PC-3 (cell line): ENCODE measurements at regions not wholly inside any gene's neighbourhood (a gene's known extent, or its start where the extent isn't known, plus 50 kb on each side); places are given as distances from the start of the nearest gene placed in this dataset.
A peak's percentile ranks its signal among the peaks of the same experiment; 100 is the strongest.
"Not testable (repeated sequence)": the region's sequence is repeated elsewhere in the genome, so short reads cannot be mapped to it uniquely, and the experiment has no call there.

Experiments
- ATAC-seq: fragments of 200-7000 bp; cut with Tn5 transposase; 2 replicates; pipeline ENCODE4 v1.9.1; 2020; ENCODE audit warnings: mild to moderate bottlenecking, moderate library complexity
- BruUV-seq: library from RNA; stranded (reverse); fragments of 400-500 nt; replicated peaks from 2 replicates; lab custom pipeline; 2021; lab: Mats Ljungman, UMichigan
- CTCF ChIA-PET: fragments of 300-600 bp; sonication (Branson Sonifier 250); formaldehyde crosslinking; loops from one replicate; lab custom pipeline; 2022; ENCODE audit warnings: antibody characterized with exemption; lab: Charles Lee
- POLR2A ChIA-PET: fragments of 300-600 bp; sonication (Branson Sonifier 250); formaldehyde crosslinking; loops from one replicate; lab custom pipeline; 2022; ENCODE audit warnings: antibody characterized with exemption; ENCODE audit not compliant: unreplicated experiment; lab: Charles Lee
- DNase-seq: peaks from one replicate; pipeline ENCODE4 v3.0.0-alpha.2; 2015
- H2AFZ ChIP-seq: fragments of 300-600 bp; sonication (generic); 2 replicates; pipeline ENCODE4 v1.6.0; 2016; ENCODE audit warnings: antibody characterized with exemption, low read length
- H3F3A ChIP-seq: fragments of 300-600 bp; sonication (generic); one replicate; pipeline ENCODE4 v1.6.0; 2017; ENCODE audit warnings: antibody characterized with exemption, low read length, control low read depth, mild to moderate bottlenecking; ENCODE audit not compliant: unreplicated experiment
- H3K27ac ChIP-seq: fragments of 300-600 bp; sonication (generic); 2 replicates; pipeline ENCODE4 v1.5.1; 2016; ENCODE audit warnings: mild to moderate bottlenecking, low read length
- H3K27me3 ChIP-seq: fragments of 300-600 bp; sonication (generic); 2 replicates; pipeline ENCODE4 v1.6.1; 2016; ENCODE audit warnings: low read length, mixed read lengths
- H3K36me3 ChIP-seq: fragments of 300-600 bp; sonication (generic); 2 replicates; pipeline ENCODE4 v1.6.1; 2016; ENCODE audit warnings: low read depth, mixed run types, low read length, mixed read lengths
- H3K4me1 ChIP-seq: fragments of 300-600 bp; sonication (generic); 2 replicates; pipeline ENCODE4 v1.5.1; 2016; ENCODE audit warnings: low read length; ENCODE audit not compliant: insufficient read depth
- H3K4me2 ChIP-seq: fragments of 300-600 bp; sonication (generic); 2 replicates; pipeline ENCODE4 v1.6.0; 2016; ENCODE audit warnings: low read length
- H3K4me3 ChIP-seq: fragments of 300-600 bp; sonication (generic); 2 replicates; pipeline ENCODE4 v1.5.1; 2016; ENCODE audit warnings: mild to moderate bottlenecking, low read length, mixed read lengths
- H3K79me2 ChIP-seq: fragments of 300-600 bp; sonication (generic); 2 replicates; pipeline ENCODE4 v1.6.1; 2017; ENCODE audit warnings: low read length, mixed read lengths
- H3K9ac ChIP-seq: fragments of 300-600 bp; sonication (generic); 2 replicates; pipeline ENCODE4 v1.6.0; 2016; ENCODE audit warnings: mild to moderate bottlenecking, low read length
- H3K9me2 ChIP-seq: fragments of 300-600 bp; sonication (generic); replicated peaks from 2 replicates; pipeline ENCODE4 v1.6.1; 2016; ENCODE audit warnings: mixed run types, low read length, mixed read lengths
- H3K9me3 ChIP-seq: fragments of 300-600 bp; sonication (generic); 2 replicates; pipeline ENCODE4 v1.6.1; 2016; ENCODE audit warnings: low read length, mixed read lengths
- H4K20me1 ChIP-seq: fragments of 300-600 bp; sonication (generic); 2 replicates; pipeline ENCODE4 v1.6.1; 2016; ENCODE audit warnings: low read length, mixed read lengths
- intact Hi-C: fragments of 100-400 bp; cut with micrococcal nuclease; formaldehyde crosslinking; loops from 2 replicates; pipeline ENCODE4 v1.9.0; 2023

GRCh38 chr1:83163879-83164475 is 835.0 kb downstream of the TTLL7 start:
- DNase-seq, result peak; percentile 80
- intact Hi-C loops, CTCF ChIA-PET, H4K20me1 ChIP-seq, H3K9me3 ChIP-seq, POLR2A ChIA-PET, H3F3A ChIP-seq, H3K27me3 ChIP-seq, H3K79me2 ChIP-seq, H3K36me3 ChIP-seq, BruUV-seq, H2AFZ ChIP-seq, H3K4me3 ChIP-seq, H3K9me2 ChIP-seq: not testable (repeated sequence)
- Histone ChIP-seq H3K9ac (peak overlapping the region; percentile 43; the same call in 1 of the 2 replicates), H3K27ac (peak overlapping the region; percentile 76), H3K4me1 (peaks cover 12% of the 10 kb centered on the region), H3K4me2 (peak overlapping the region; percentile 56)
- peak; percentile 88 for ATAC-seq

GRCh38 chr1:83158924-83159323 is 840.0 kb downstream of the TTLL7 start:
- POLR2A ChIA-PET, H3K9me2 ChIP-seq, H3K9ac ChIP-seq, H3K36me3 ChIP-seq, H3K4me3 ChIP-seq, H3K27me3 ChIP-seq, intact Hi-C loops, ATAC-seq, H3K4me2 ChIP-seq, H3K27ac ChIP-seq, H4K20me1 ChIP-seq, H3F3A ChIP-seq, H3K79me2 ChIP-seq, H2AFZ ChIP-seq, DNase-seq, H3K9me3 ChIP-seq, CTCF ChIA-PET, BruUV-seq, H3K4me1 ChIP-seq: not testable (repeated sequence)

GRCh38 chr1:83154306-83154705 is 844.6 kb downstream of the TTLL7 start:
- H2AFZ ChIP-seq, H4K20me1 ChIP-seq, H3K9me2 ChIP-seq, H3K27me3 ChIP-seq, H3K36me3 ChIP-seq, intact Hi-C loops, POLR2A ChIA-PET, CTCF ChIA-PET, H3K4me2 ChIP-seq, H3K79me2 ChIP-seq, H3K9me3 ChIP-seq, BruUV-seq, H3K9ac ChIP-seq, H3F3A ChIP-seq, H3K4me3 ChIP-seq: not testable (repeated sequence)
- peaks cover 19% of the 10 kb centered on the region for H3K4me1 ChIP-seq
- peak; percentile 34 for DNase-seq
- peak; percentile 27 for ATAC-seq
- H3K27ac ChIP-seq, result peak overlapping the region; percentile 43; the same call in 1 of the 2 replicates

GRCh38 chr1:83151167-83151898 is 847.6 kb downstream of the TTLL7 start:
- H4K20me1 ChIP-seq, H3F3A ChIP-seq, H3K4me3 ChIP-seq, CTCF ChIA-PET, H3K9me2 ChIP-seq, H2AFZ ChIP-seq, H3K27me3 ChIP-seq, H3K9ac ChIP-seq, H3K9me3 ChIP-seq, intact Hi-C loops, H3K36me3 ChIP-seq, H3K79me2 ChIP-seq, POLR2A ChIA-PET: not testable (repeated sequence)
- ATAC-seq, result peak; percentile 92
- peaks cover 29% of the 10 kb centered on the region for H3K4me1 ChIP-seq
- TSS peak; percentile 87 for BruUV-seq
- H3K27ac ChIP-seq, result peak overlapping the region; percentile 69
- 0 out of 2 replicates have a peak overlapping the region, but pooled peaks have one; percentile 7 for H3K4me2 ChIP-seq
- peak; percentile 84 for DNase-seq

- H4K20me1 ChIP-seq, H3K79me2 ChIP-seq, POLR2A ChIA-PET, CTCF ChIA-PET, ATAC-seq, H3K27me3 ChIP-seq, H3K9ac ChIP-seq, H3K9me2 ChIP-seq, H2AFZ ChIP-seq, intact Hi-C loops, DNase-seq, H3K4me3 ChIP-seq, H3F3A ChIP-seq, H3K9me3 ChIP-seq, H3K36me3 ChIP-seq: not testable (repeated sequence)
- TSS peak; percentile 27 for BruUV-seq
- H3K4me2 ChIP-seq, result 0 out of 2 replicates have a peak overlapping the region, but pooled peaks have one; percentile 7
- peak overlapping the region; percentile 64 for H3K27ac ChIP-seq
- peaks cover 33% of the 10 kb centered on the region for H3K4me1 ChIP-seq
Observed at GRCh38 chr1:83150479-83150878, 848.5 kb downstream of the TTLL7 start.

- BruUV-seq, H3K9me3 ChIP-seq, H3F3A ChIP-seq, CTCF ChIA-PET, H4K20me1 ChIP-seq, POLR2A ChIA-PET, H3K4me3 ChIP-seq, H3K79me2 ChIP-seq, DNase-seq, H3K27me3 ChIP-seq, H3K9ac ChIP-seq, intact Hi-C loops, H3K9me2 ChIP-seq, H2AFZ ChIP-seq, H3K36me3 ChIP-seq, H3K4me2 ChIP-seq: not testable (repeated sequence)
- peak; percentile 92 for ATAC-seq
- peak overlapping the region; percentile 70 for H3K27ac ChIP-seq
- H3K4me1 ChIP-seq, result peaks cover 24% of the 10 kb centered on the region
Observed at GRCh38 chr1:83145820-83146219, 853.1 kb downstream of the TTLL7 start.
